ENCODE measurements at regions not wholly inside any gene's neighbourhood (a gene's known extent, or its start where the extent isn't known, plus 50 kb on each side); places are given as distances from the start of the nearest gene placed in this dataset.

DNA sequence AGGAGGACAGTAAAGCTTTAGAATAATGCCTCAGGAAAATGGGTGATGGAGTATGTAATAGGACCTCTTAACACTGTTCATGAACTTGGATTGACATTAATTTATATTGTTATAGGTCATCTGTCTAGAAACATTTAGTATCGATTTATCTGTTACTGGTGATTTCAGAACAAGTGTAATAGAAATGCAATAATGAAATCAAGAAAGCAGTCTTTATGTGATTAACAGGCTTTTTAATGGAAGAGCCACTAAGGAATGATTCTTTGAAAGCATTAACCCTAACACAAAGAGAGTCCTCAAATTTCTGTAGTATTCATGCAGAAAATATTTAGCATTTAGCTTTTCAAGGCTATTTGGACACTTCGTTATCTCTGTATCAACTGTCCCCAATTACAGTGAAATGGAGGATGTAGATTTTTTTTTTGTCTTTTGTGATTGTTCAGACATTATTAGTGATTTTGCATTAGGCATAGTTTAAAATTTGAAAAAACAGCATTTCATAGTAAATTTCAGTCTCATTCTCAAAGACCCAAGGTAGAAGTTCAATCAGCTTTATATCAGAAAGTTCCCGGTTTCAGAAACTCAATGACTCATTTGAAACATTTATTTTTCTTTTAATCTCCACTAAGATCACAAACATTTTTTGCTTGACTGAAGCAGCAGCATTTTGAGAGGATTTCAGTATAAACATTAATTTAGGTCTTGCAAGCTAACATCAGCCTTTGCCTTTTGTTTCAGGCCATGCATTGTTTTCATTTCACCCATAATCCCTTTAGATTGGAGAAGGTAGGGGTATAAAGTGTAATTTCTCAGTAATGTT lies 56.3 kb downstream of the AGTR2 start:
- no peak for DNase-seq (ENCODE audit: low spot score)

GRCh38 chrX:116230130-116230898 lies 59.8 kb downstream of the AGTR2 start:
- DNase-seq (ENCODE audit: low spot score) = no peak

DNA sequence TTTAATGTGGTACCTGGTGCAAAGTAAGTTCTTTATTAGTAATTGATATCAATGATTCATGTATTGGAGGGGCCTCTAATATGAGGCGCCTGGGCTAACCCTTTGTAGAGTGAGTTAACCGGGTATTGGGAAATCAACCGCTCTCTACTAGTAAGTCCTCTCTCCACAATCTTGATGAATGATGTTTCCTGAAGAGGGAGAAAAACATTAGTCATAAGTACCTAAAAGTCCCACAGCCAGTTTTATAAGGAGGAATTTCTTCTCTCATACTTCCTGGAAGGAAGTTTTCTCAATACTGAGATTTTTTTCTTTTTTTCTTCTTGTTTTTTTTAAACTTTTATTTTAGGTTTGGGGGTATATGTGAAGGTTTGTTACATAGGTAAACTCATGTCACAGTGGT lies 62.3 kb downstream of the AGTR2 start:
- peak; percentile 43 for DNase-seq (ENCODE audit: low spot score)

GRCh38 chrX:116236666-116237065 lies 66.1 kb downstream of the AGTR2 start:
- DNase-seq (ENCODE audit: low spot score) = no peak

- DNase-seq (ENCODE audit: low spot score) = no peak
These were observed 67.5 kb downstream of the AGTR2 start for GRCh38 chrX:116238093-116238492.

GRCh38 chrX:116238567-116239255 lies 68.2 kb downstream of the AGTR2 start:
- no peak for DNase-seq (ENCODE audit: low spot score)

DNA sequence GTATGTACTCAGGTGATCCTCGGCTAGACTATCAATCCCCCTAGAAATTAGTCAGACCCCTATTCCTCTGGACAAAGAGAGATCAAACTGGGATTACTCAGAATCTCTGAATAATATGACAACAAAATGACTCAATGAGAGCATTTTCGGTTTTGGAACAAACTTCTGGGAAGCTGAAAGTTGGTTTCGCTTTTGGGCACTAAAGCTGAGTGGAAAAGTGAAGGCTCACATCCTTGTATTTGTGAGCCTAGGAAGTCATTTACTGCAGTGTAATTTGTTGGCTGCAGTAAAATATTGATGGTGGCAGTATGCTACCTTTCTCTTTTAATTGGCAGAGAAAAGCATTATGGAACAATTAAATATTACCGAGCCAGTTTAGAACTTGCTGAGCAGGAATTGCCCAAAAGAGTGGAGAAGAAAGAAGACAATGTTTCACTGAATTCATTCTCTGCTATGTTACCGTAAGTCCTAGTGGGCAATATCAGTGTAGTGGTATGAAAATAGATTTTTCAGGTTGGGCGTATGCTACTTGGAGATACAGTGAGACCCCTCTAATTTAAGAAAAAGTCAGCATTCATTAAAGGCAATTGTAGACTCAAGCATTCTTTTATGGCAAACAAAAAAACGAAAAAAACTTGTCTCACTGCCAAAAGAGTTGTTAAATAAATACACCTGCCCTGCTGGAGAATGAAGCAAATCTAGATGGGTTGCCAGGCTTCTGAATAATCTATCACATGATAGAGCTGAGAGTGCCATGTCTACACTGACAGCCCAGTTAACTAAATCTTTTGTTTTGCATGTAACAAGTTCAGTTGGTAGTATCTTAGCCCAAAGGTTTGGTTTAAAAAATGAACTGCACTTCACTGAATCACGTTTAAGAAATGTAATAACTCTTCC lies 69.6 kb downstream of the AGTR2 start:
- peak; percentile 11 for DNase-seq (ENCODE audit: low spot score)

DNA sequence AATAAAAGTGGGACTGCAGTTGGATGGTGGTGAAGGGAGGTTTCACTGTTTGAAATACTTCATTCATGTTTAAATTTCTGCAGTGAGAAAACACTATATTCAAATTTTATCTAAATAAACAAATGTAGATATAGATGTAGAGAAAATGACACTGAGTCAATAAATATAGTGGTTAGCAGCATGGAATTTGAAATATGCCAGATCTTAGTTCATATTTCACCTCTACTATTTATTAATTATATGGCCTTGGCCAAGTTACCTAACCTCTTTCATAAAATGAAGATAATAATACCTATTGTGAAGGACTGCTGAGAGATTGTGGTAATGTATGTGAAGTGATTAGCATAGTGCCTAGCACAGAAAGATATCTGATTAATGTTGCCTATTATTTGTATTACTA lies 70.5 kb downstream of the AGTR2 start:
- no peak for DNase-seq (ENCODE audit: low spot score)

DNA sequence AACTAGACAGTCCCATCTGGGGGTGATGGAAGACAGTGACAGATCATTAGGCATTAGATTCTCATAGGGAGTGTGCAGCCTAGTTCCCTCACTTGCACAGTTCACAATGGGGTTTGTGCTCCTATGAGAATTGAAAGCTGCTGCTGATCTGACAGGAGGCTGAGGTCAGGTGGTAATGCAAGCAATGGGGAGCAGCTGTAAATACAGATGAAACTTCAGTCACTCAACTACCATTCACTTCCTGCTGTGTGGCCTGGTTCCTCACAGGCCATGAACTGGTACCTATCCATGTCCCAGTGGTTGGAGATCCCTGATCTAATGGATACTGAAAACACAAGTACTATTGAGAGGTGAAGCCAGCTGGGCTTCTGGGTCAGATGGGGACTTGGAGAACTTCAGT lies 72.5 kb downstream of the AGTR2 start:
- no peak for DNase-seq (ENCODE audit: low spot score)

- DNase-seq (ENCODE audit: low spot score) = no peak
These were observed 75.7 kb downstream of the AGTR2 start for GRCh38 chrX:116246261-116246660.

- DNase-seq (ENCODE audit: low spot score) = no peak
These were observed 97.0 kb downstream of the AGTR2 start for GRCh38 chrX:116267511-116268040.

DNA sequence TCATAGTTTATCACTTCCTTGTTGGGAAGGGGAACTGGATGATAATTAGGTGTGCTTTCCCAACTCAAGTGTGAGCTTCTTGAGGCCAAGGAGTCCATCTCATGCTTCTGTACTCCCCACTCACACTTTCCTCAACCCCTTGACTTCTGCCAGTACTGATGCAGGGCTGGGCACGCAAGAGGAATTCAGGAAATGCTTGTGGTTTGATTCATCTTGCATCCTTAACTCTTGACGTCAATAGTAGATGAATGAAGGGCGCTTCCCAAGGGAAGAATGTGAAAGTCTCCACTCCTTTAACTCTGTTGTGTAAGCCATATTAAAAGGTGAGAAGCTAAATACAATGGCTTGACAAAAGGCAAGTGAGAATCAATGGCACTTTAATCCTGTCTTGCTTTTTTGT lies 101.8 kb downstream of the AGTR2 start:
- peak; percentile 25 for DNase-seq (ENCODE audit: low spot score)

- DNase-seq (ENCODE audit: low spot score) = no peak
These were observed 102.3 kb downstream of the AGTR2 start for GRCh38 chrX:116272861-116273260.

GRCh38 chrX:116276261-116276660 lies 105.7 kb downstream of the AGTR2 start:
- DNase-seq (ENCODE audit: low spot score) = no peak

DNA sequence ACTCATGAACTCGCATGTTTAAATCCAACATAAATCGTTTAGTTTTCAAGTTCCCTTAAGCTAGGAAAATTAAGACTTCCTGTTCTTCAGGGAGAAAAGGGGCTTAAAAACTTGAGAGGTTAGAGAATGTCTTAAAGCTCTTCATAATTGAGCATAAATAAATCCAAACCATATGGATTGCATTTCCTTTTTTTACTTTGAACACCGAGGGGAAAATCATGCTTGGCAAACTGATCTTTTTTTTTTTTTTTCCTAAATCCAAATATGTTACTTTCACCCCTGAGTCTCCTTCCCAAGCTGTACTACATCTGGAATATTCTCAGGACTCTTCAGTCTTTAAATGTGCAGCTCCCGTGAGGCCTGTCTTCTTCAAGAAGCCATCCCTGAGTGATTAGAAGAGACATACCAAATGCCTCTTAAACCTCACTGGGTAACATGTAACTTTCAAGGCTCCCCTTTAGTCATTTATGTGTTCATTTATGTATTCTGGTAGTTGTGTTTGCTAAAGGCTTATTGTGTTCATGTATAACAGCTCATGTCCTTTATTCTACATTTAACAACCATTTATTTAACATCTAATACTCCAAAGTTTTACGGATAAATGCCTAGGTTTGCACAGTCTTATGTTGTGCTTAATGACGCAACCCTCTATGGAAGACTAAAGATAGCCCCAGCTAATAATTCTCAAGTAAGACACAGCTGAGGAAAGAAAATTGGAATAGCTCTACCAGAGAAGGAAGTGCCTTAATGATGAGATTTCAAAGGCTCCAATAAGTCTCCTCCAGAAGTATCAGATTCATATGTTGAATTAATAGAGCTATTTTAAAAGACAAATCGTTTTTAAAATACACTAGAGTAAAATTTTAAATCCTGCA lies 107.0 kb downstream of the AGTR2 start:
- DNase-seq (ENCODE audit: low spot score) = no peak

DNA sequence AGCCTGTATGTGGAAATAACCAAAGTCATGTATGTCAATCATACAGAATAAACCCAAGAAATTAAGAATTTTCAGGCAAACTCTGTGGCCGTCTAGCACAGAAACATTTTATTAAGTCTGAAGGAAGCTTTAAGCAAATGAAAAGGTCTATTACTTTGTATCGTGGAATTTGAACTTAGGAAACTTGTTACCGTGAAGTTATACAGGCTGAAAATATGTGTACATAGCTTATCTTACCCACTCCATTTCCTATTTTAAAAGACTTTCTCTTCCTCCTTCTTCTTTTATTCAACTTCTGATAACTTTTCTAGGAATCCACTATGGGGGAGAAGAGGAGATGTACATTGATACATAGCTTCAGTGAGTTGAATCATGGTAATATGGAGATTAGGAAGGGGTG lies 108.3 kb downstream of the AGTR2 start:
- no peak for DNase-seq (ENCODE audit: low spot score)

DNA sequence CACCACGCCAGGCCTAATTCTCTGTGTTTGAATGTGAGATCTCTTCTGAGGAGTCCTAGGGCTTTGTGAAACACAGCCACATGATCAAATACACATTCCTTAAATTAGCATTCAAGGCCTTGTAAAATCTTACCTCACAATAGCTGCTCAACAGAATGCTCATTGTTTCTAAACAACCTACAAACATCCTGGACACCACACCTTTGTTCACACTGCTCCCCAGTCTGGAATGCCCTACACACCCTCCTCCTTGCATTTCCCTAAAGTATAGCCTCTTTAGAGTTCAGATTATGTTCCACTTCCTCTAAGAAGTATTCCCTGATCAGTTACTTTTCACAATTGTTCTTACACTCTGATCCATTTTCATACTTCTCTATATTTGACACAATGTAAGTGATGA lies 110.6 kb downstream of the AGTR2 start:
- DNase-seq (ENCODE audit: low spot score) = no peak

- DNase-seq (ENCODE audit: low spot score) = no peak
These were observed 112.2 kb downstream of the AGTR2 start for GRCh38 chrX:116282751-116283150.

- DNase-seq (ENCODE audit: low spot score) = no peak
These were observed 113.9 kb downstream of the AGTR2 start for GRCh38 chrX:116284400-116284799.

DNA sequence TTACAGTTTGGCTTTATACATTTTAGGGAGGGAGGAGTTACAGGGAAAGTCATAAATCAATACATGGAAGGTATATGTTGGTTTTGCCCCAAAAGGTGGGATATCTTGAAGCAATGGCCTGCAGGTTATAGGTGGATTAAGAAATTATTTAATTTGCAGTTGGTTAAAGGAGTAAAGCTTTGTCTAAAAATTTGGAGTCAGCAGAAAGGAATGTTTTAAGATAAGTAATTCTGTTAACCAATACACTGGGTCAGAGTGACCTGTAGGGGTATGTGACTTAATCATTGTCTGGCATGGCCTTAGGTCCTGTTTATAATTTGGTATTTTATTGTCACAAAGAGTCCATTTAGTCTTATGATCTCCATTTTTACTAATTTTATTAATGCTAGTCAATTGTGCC lies 115.0 kb downstream of the AGTR2 start:
- DNase-seq (ENCODE audit: low spot score) = no peak

- DNase-seq (ENCODE audit: low spot score) = no peak
These were observed 119.0 kb downstream of the AGTR2 start for GRCh38 chrX:116289592-116289991.

Measured in GM03348 (cell line).